ENCODE measurements at regions not wholly inside any gene's neighbourhood (a gene's known extent, or its start where the extent isn't known, plus 50 kb on each side); places are given as distances from the start of the nearest gene placed in this dataset.

DNA sequence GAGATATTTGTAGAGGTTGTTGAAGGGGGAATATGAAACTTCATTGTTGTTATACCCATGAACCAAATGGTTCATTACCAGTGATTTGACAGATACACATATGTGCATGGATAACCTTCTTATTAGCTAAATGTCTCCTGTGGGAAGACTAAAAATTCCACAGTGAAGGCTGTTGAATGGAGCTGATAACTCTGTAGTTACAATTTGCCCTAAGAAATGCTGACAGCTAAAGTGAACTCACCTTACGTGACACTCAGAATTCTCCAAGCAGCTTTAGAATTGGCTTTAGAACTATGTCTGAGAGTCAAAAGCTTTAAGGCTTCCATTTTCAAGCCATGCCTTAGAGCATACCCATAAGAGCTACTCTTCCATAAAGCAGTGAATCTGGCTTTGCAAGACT lies 276.9 kb downstream of the PRELID2 start:
- DNase-seq (ENCODE audit: low read depth) = no peak
- H3K4me3 ChIP-seq (ENCODE audit: low read depth, low read length) = no peak overlapping the region
- TF ChIP-seq, protein P1, sequence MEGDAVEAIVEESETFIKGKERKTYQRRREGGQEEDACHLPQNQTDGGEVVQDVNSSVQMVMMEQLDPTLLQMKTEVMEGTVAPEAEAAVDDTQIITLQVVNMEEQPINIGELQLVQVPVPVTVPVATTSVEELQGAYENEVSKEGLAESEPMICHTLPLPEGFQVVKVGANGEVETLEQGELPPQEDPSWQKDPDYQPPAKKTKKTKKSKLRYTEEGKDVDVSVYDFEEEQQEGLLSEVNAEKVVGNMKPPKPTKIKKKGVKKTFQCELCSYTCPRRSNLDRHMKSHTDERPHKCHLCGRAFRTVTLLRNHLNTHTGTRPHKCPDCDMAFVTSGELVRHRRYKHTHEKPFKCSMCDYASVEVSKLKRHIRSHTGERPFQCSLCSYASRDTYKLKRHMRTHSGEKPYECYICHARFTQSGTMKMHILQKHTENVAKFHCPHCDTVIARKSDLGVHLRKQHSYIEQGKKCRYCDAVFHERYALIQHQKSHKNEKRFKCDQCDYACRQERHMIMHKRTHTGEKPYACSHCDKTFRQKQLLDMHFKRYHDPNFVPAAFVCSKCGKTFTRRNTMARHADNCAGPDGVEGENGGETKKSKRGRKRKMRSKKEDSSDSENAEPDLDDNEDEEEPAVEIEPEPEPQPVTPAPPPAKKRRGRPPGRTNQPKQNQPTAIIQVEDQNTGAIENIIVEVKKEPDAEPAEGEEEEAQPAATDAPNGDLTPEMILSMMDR (IDR thresholded peaks at IDR 0.05; ENCODE audit: low read depth, low read length) = no peak

DNA sequence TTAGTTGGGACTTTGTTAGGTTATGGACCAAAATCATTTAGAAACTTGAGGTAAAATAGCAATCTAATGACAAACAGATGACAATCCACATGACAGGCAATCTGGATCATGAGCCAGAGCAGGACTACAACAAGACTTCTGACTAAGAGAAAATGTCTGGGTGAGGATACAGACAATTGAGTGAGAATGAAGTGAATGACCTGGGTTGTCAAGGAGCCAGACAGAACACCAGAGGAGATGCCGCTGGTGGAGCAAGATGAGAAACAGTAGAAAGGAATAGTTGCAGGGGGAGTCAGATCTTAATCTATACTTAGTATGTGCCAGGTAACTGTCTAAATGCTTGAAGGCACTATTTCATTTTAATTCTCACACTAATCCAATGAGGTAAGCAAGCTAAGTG lies 277.8 kb downstream of the PRELID2 start:
- DNase-seq (ENCODE audit: low read depth) = no peak
- TF ChIP-seq, protein P1 (IDR thresholded peaks at IDR 0.05; ENCODE audit: low read depth, low read length) = no peak
- TF ChIP-seq POLR2A (IDR thresholded peaks at IDR 0.05; ENCODE audit: extremely low read depth, insufficient read length) (no peak), MYC (IDR thresholded peaks at IDR 0.05; ENCODE audit: low read depth, low read length) (no peak)
- TF ChIP-seq, protein P2, sequence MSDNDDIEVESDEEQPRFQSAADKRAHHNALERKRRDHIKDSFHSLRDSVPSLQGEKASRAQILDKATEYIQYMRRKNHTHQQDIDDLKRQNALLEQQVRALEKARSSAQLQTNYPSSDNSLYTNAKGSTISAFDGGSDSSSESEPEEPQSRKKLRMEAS (IDR thresholded peaks at IDR 0.05; ENCODE audit: low read depth, low read length) = no peak
- H3K4me3 ChIP-seq (ENCODE audit: low read depth, low read length) = no peak overlapping the region

DNA sequence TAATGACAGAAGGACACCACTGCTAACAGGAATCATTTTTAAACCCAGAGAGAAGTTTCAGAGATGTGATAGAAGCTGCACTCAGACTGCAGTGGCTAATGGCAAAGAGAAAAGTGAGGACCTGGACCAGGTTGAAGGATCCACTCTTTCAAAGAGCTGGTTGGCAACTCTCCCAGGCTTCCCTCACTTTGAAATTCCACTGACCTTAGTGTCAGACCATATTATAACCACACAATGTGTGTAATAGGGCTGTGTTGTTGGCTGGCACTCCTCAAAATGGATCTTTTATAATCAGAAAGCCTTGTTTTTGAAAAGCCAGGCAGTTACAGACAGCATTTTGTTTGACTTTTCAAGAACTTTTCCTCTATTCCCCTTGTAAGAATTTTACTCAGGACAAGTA lies 280.7 kb downstream of the PRELID2 start:
- DNase-seq (ENCODE audit: low read depth) = no peak
- no peak overlapping the region for H3K4me3 ChIP-seq (ENCODE audit: low read depth, low read length)
- TF ChIP-seq MYC (IDR thresholded peaks at IDR 0.05; ENCODE audit: low read depth, low read length) (no peak), POLR2A (IDR thresholded peaks at IDR 0.05; ENCODE audit: extremely low read depth, insufficient read length) (no peak)
- TF ChIP-seq, protein P1 (IDR thresholded peaks at IDR 0.05; ENCODE audit: low read depth, low read length) = no peak
- TF ChIP-seq, protein P2 (IDR thresholded peaks at IDR 0.05; ENCODE audit: low read depth, low read length) = no peak

DNA sequence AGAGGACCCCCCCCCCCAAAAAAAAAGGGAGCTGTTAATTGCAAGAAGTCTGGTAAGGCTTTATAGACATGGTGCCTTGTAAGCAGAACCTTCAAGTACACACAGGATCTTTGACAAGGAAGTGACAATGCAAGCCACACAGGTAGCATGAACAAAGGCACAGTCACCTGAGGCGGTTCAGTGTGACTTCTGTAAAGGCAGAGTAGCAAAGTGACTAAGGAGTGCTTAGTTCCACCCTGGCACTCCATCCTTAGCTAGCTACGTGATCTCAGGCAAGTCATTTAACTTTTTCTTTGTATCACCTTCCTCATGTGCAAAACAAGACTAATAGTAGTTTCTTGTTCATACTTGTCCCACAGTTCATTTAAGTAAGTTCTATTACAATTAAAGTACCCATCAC lies 282.0 kb downstream of the PRELID2 start:
- TF ChIP-seq, protein P1 (IDR thresholded peaks at IDR 0.05; ENCODE audit: low read depth, low read length) = no peak
- H3K4me3 ChIP-seq (ENCODE audit: low read depth, low read length) = no peak overlapping the region

DNA sequence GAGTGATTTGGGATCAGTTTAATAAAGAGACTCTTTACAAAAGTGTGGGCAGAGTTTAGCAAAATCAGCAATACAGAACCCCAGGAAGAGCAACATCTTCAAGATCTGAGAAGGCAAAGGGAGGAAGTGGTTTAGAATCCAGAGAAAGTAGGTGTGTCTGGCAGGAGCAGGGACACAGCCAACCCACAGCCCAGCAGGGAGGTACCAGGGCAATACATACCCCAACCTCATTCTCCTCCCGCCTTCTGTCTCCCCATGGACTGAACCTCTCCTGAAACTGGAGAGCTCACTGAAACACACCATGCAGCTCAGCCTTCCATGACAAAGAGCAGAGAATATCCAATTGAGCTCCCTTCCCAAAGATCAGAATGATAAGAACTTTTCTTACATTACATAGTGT lies 283.4 kb downstream of the PRELID2 start:
- DNase-seq (ENCODE audit: low read depth) = no peak
- TF ChIP-seq, protein P1 (IDR thresholded peaks at IDR 0.05; ENCODE audit: low read depth, low read length) = no peak
- TF ChIP-seq POLR2A (IDR thresholded peaks at IDR 0.05; ENCODE audit: extremely low read depth, insufficient read length) (no peak), MYC (IDR thresholded peaks at IDR 0.05; ENCODE audit: low read depth, low read length) (no peak)
- TF ChIP-seq, protein P2 (IDR thresholded peaks at IDR 0.05; ENCODE audit: low read depth, low read length) = no peak
- H3K4me3 ChIP-seq (ENCODE audit: low read depth, low read length) = no peak overlapping the region

More for the DNA sequence above, 282.0 kb downstream of the PRELID2 start:
- no peak for DNase-seq (ENCODE audit: low read depth)

DNA sequence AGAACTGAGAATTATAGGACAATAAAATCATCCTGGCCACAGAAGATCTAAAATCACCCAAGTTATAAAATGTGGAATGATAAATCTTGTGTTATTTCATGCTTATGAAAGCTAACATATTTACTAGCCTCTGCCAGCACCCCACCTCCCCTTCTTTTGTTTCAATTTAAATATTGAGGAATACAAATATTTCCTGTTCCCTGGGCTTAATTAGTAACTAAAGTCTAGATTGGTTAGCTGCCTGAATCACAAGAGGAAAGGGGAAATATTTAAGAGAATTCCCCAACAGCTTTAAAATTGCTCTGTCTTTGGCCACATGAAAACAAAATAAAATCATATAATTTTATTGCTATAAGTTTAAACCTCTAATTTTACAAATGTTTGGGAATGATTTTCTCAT lies 287.0 kb downstream of the PRELID2 start:
- no peak for DNase-seq (ENCODE audit: low read depth)
- no peak overlapping the region for H3K4me3 ChIP-seq (ENCODE audit: low read depth, low read length)
- no peak for TF ChIP-seq POLR2A (IDR thresholded peaks at IDR 0.05; ENCODE audit: extremely low read depth, insufficient read length)
- TF ChIP-seq MYC (IDR thresholded peaks at IDR 0.05; ENCODE audit: low read depth, low read length) = no peak
- TF ChIP-seq, protein P1 (IDR thresholded peaks at IDR 0.05; ENCODE audit: low read depth, low read length) = no peak
- TF ChIP-seq, protein P2 (IDR thresholded peaks at IDR 0.05; ENCODE audit: low read depth, low read length) = no peak

All from NB4 (cell line).